Islet of Langerhans (tissue), 1 donor: ENCODE measurements at regions not wholly inside any gene's neighbourhood (a gene's known extent, or its start where the extent isn't known, plus 50 kb on each side); places are given as distances from the start of the nearest gene placed in this dataset.

ENCODE experiments used
- FAIRE-seq: peaks from one replicate; lab custom pipeline; 2011; peaks lifted over from hg19 to GRCh38; lab: Jason Lieb, UNC

GRCh38 chr18:10033016-10033399, 119.2 kb downstream of the VAPA start:
- no peak for FAIRE-seq

DNA sequence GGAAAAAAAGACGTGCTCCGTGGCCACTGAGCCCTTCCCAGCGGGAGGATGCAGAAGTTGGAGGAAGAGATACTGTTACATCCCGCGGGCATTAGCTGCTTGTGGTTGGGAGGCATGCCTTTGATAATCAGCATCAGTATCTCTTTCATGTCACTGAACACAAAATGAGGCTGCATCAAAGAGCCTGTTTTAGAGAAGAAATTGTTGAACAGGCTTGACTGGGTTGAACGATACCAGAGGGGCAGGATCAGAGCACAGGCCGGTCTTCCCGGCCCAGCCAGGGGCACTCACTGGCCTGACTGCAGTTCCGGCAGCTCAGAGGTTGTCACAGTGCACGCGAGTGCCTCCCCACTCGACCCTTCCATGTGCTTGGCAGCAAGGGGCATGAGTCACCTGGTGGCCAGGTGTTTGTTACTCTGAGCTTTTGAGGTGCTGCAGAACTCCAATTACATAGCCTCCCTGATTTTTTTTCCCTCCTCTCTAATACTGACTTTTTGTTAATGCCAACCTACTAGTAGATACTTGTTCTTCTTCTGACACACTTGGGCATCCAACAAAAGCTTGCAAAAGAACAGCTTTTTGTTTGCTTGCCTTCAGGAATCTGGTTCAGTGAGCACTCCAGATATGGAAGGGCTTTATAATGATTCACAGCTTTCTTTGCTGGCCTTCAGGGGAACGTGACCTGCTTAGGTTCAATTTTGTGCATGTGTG, 121.6 kb downstream of the VAPA start:
- FAIRE-seq = no peak

DNA sequence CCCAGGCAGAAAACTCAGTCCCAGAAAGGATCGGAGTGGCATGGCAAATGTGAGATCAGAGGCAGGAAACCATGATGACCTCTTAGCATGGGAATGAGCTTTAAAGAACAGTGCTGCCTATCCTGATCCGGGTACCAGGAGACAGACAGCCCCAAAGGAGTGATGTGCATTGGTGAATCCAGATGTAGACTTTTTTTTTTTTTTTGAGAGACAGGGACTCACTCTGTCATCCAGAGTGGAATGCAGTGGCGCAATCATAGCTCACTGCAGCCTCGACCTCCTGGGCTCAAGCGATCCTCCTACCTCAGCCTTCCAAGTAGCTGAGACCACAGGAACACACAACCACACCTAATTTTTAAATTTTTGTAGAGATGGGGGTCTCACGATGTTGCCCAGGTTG, 122.7 kb downstream of the VAPA start:
- FAIRE-seq = no peak

- FAIRE-seq = no peak
Measured at GRCh38 chr18:10037181-10037580, 123.4 kb downstream of the VAPA start.

GRCh38 chr18:10038268-10038667, 124.5 kb downstream of the VAPA start:
- no peak for FAIRE-seq

GRCh38 chr18:10040287-10041011, 126.6 kb downstream of the VAPA start:
- FAIRE-seq = no peak

- no peak for FAIRE-seq
Measured at GRCh38 chr18:10041180-10041579, 127.4 kb downstream of the VAPA start.

DNA sequence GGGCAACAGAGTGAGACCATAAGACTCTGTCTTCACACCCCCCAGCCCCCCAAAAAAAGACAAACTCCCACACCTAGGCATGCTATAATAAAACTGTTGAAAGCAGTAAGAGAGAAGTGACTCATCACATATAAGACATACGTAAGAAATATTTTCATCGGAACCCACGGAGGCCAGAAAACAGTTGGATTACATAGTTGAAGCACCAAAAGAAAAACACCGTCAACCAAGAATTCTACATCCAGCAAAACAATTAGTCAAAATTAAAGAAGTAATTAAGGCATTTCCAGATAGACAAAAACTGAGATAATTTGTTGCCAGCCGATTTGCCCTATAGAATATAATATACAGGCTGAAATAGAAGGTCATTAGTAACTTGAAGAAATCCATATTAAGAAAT, 128.7 kb downstream of the VAPA start:
- no peak for FAIRE-seq

DNA sequence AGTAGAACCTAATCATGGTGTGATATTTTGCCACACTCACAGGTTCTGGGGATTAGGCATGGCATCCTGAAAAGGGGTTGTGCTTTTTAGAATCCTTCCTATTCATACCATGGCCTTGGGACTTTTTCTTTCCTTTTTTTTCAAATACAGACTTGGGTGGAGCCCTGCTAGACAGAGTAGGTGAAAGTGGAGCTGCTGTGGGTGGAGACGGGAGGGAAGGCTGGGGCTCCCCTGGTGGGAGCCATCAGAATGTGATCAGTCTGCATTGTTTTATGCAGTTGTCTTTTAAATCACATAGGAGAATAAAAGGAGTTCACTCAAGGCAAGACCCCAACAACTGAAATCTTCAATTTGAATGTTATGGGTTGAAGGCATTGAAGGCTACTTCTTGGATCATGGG, 130.2 kb downstream of the VAPA start:
- FAIRE-seq = no peak

GRCh38 chr18:10045296-10045891, 131.6 kb downstream of the VAPA start:
- no peak for FAIRE-seq

GRCh38 chr18:10046178-10046807, 132.5 kb downstream of the VAPA start:
- no peak for FAIRE-seq

DNA sequence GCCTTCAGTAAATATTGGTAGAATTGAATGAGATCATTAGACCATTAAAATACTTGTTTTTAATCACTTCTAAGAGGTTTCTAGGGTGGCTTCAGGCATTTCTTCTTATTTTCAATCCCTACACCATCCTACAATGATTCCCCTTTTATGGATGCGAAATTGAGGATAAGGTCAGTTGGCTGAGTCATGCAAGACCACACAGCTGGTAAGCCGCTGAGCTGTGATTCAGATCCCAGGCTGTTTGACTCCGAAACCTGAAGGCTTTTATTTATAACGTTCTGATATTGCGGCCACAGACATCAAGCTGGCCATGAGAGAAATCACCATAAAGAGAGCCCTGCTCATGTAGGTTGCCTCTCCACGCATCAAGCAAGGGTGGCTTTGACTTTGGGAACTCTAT, 133.4 kb downstream of the VAPA start:
- FAIRE-seq = no peak

DNA sequence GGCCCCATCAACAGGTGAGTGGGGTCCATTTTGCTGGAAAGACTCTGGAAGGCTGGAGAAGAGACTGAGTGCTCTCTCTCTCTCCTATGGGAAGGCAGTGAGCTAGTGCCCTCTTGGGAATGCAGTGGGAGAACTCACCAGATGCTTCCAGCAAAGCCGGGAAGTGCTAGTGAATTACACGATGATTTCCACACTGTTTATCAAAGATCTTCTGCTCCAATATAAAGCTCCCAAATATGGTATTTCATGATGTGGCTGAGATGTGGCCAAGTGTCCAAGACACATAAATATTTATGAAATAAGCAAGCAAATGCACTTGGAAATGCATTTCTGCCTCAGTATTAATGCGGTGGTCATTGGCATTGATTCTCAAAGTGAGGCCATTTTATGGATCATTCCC, 135.9 kb downstream of the VAPA start:
- no peak for FAIRE-seq

DNA sequence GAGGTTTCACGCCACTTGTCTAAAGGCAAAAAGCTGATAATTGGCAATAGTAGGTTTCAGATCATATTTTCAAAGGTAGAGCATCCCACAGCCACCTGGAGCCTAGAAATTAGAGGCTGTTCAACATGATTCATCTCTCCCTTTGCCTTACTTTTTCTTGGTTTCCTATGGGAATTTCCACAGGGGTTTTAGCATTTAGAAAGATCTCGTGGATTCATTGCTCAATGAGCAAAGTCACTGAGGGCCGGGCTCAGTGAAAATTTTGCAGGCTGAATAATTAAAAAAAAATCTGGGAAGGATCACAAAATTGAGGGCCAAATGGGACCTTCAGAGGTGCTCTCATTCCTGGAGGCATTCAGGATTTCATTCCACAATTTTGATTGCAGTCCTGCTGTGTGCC, 137.1 kb downstream of the VAPA start:
- no peak for FAIRE-seq

GRCh38 chr18:10051877-10052631, 138.2 kb downstream of the VAPA start:
- no peak for FAIRE-seq

- FAIRE-seq = no peak
Measured at GRCh38 chr18:10052871-10053270, 139.1 kb downstream of the VAPA start.

GRCh38 chr18:10053861-10054260, 140.0 kb downstream of the VAPA start:
- FAIRE-seq = no peak

GRCh38 chr18:10054366-10054765, 140.6 kb downstream of the VAPA start:
- FAIRE-seq = no peak

DNA sequence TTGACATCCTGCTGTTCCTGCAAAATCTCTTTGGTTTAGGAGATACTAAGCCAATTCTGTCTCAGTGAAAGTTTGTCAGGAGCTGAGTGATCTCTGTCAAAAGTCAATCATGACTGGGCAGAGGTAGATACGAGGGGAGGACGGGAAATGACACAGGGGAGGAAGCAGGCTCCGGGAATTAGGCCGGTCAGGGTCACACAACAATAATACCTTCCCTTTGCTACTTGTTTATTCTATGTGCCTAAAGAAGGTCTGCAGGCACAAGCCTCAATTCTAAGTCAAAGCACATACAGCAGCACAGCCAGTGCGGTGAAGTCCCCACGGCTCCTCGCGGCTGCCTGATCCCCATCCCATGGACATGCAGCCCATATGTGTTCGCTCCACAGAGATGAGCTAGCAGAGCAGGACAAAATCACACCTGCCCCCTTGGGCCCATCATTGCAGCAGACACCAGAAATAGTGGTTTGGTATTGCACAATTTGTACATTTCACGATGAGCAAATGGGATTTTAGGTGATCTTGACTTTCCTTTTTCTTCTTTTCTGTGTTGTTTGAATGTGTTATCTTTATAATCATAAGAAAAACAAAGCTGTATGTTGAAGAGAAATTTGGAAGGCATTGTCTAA, 141.4 kb downstream of the VAPA start:
- FAIRE-seq = no peak

DNA sequence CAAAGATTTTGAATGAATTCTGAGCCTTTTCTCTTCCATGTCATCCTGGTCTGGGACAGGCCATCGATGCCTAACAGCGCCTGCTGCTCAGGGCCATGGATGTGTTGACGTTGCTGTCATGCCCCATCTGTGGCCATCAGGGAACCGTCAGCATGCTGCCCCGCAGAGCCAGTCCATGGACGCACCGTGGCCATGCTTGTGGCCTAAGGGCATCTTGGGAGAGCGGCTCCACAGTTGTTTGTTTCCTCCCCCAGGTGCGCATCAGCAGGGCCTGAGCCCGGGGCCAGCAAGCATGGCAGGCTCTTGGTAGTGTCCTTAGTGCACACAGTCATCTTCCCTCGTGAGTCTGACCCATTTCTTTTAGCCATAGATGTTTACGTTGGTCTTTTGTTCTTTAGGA, 142.7 kb downstream of the VAPA start:
- FAIRE-seq = no peak

- FAIRE-seq = no peak
Measured at GRCh38 chr18:10057401-10057893, 143.6 kb downstream of the VAPA start.
